WTC11 (cell line): ENCODE measurements at regions not wholly inside any gene's neighbourhood (a gene's known extent, or its start where the extent isn't known, plus 50 kb on each side); places are given as distances from the start of the nearest gene placed in this dataset.

ENCODE experiments used
- ATAC-seq: fragments of 200-7000 bp; cut with Tn5 transposase; 2 replicates; pipeline ENCODE4 v1.10.0; 2021; ENCODE audit warnings: mild to moderate bottlenecking, moderate library complexity
- CTCF ChIA-PET: fragments of 300-600 bp; sonication (Branson Sonifier 250); formaldehyde crosslinking; loops from one replicate; lab custom pipeline; 2021; ENCODE audit warnings: antibody characterized with exemption; lab: Charles Lee
- POLR2A ChIA-PET: fragments of 350-600 bp; sonication (Branson Sonifier 250); formaldehyde crosslinking; loops from one replicate; lab custom pipeline; 2021; ENCODE audit warnings: antibody characterized with exemption; lab: Charles Lee
- DNase-seq: peaks from one replicate; pipeline ENCODE4 v3.0.0; 2021; ENCODE audit warnings: low spot score
- H3K27ac Mint-ChIP-seq: 2 replicates; pipeline ENCODE4 v1.8.0; 2021; ENCODE audit warnings: mixed read lengths
- H3K27me3 Mint-ChIP-seq: 2 replicates; pipeline ENCODE4 v1.8.0; 2021; ENCODE audit warnings: low read depth, mild to moderate bottlenecking, moderate library complexity, mixed read lengths
- H3K36me3 Mint-ChIP-seq: 2 replicates; pipeline ENCODE4 v1.8.0; 2021; ENCODE audit warnings: mixed read lengths
- H3K4me1 Mint-ChIP-seq: 2 replicates; pipeline ENCODE4 v1.8.0; 2022; ENCODE audit warnings: mixed read lengths
- H3K4me3 Mint-ChIP-seq: 2 replicates; pipeline ENCODE4 v1.8.0; 2021; ENCODE audit warnings: mild to moderate bottlenecking, moderate library complexity, mixed read lengths
- H3K9me3 Mint-ChIP-seq: 2 replicates; pipeline ENCODE4 v1.8.0; 2021; ENCODE audit warnings: mixed read lengths
- AR ChIP-seq: fragments of 250-450 bp; sonication (Bioruptor Pico); IDR thresholded peaks from 2 replicates; pipeline ENCODE4 v1.9.0; 2021; ENCODE audit warnings: mild to moderate bottlenecking
- E2F1 ChIP-seq: sonication (generic); formaldehyde crosslinking; IDR thresholded peaks from 2 replicates; pipeline ENCODE4 v1.8.0; 2022; ENCODE audit warnings: mild to moderate bottlenecking, missing genetic modification reagents
- ELF4 ChIP-seq: sonication (generic); formaldehyde crosslinking; IDR thresholded peaks from 2 replicates; pipeline ENCODE4 v1.8.1; 2022; ENCODE audit warnings: low read depth, mild to moderate bottlenecking, moderate library complexity, missing genetic modification reagents
- FOXJ3 ChIP-seq: sonication (generic); formaldehyde crosslinking; IDR thresholded peaks from 2 replicates; pipeline ENCODE4 v1.9.0; 2021; ENCODE audit warnings: missing genetic modification reagents, mild to moderate bottlenecking, borderline replicate concordance
- FOXK1 ChIP-seq: sonication (generic); formaldehyde crosslinking; IDR thresholded peaks from 2 replicates; pipeline ENCODE4 v1.8.0; 2022; ENCODE audit warnings: mild to moderate bottlenecking, moderate library complexity, missing genetic modification reagents
- IRF2 ChIP-seq: sonication (generic); formaldehyde crosslinking; IDR thresholded peaks from 2 replicates; pipeline ENCODE4 v1.8.0; 2022; ENCODE audit warnings: low read depth, missing genetic modification reagents, borderline replicate concordance
- JAZF1 ChIP-seq: fragments of 250-450 bp; sonication (Bioruptor Pico); IDR thresholded peaks from 2 replicates; pipeline ENCODE4 v1.9.0; 2021; ENCODE audit warnings: moderate library complexity, mild to moderate bottlenecking, inconsistent platforms
- MLX ChIP-seq: sonication (generic); formaldehyde crosslinking; IDR thresholded peaks from 2 replicates; pipeline ENCODE4 v1.8.1; 2023; ENCODE audit warnings: mild to moderate bottlenecking, missing genetic modification reagents, moderate library complexity
- NR3C1 ChIP-seq: sonication (generic); formaldehyde crosslinking; conservative IDR thresholded peaks from 2 replicates; pipeline ENCODE4 v1.8.1; 2023; ENCODE audit warnings: low read depth, mild to moderate bottlenecking, missing genetic modification reagents
- OVOL2 ChIP-seq: fragments of 250-450 bp; sonication (Bioruptor Pico); IDR thresholded peaks from 2 replicates; pipeline ENCODE4 v1.9.0; 2021; ENCODE audit warnings: mild to moderate bottlenecking, borderline replicate concordance
- PREB ChIP-seq: sonication (generic); formaldehyde crosslinking; IDR thresholded peaks from 2 replicates; pipeline ENCODE4 v1.8.1; 2022; ENCODE audit warnings: mild to moderate bottlenecking, missing genetic modification reagents, moderate library complexity, borderline replicate concordance
- PRRX2 ChIP-seq: fragments of 250-450 bp; sonication (Bioruptor Pico); IDR thresholded peaks from 2 replicates; pipeline ENCODE4 v1.8.0; 2021; ENCODE audit warnings: mild to moderate bottlenecking
- SOX15 ChIP-seq: fragments of 250-450 bp; sonication (Bioruptor Pico); IDR thresholded peaks from 2 replicates; pipeline ENCODE4 v1.9.0; 2021; ENCODE audit warnings: mild to moderate bottlenecking
- STAT6 ChIP-seq: sonication (generic); formaldehyde crosslinking; conservative IDR thresholded peaks from 2 replicates; pipeline ENCODE4 v1.8.1; 2023; ENCODE audit warnings: mild to moderate bottlenecking, low read depth, missing genetic modification reagents, moderate library complexity
- ZBTB21 ChIP-seq: sonication (generic); formaldehyde crosslinking; IDR thresholded peaks from 2 replicates; pipeline ENCODE4 v1.8.1; 2023; ENCODE audit warnings: mild to moderate bottlenecking, missing genetic modification reagents, borderline replicate concordance
- ZNF121 ChIP-seq: sonication (generic); formaldehyde crosslinking; IDR thresholded peaks from 2 replicates; pipeline ENCODE4 v1.8.0; 2023; ENCODE audit warnings: missing genetic modification reagents
- ZNF232 ChIP-seq: sonication (generic); formaldehyde crosslinking; IDR thresholded peaks from 2 replicates; pipeline ENCODE4 v1.8.0; 2022; ENCODE audit warnings: mild to moderate bottlenecking, missing genetic modification reagents
- ZNF512 ChIP-seq: sonication (generic); formaldehyde crosslinking; IDR thresholded peaks from 2 replicates; pipeline ENCODE4 v1.8.1; 2022; ENCODE audit warnings: missing genetic modification reagents, borderline replicate concordance

- TF ChIP-seq PREB (CRISPR knock-in tag), result no peak
- no peak for TF ChIP-seq OVOL2 (CRISPR knock-in tag)
- no peak for TF ChIP-seq ZNF121 (CRISPR knock-in tag)
- no peak for TF ChIP-seq FOXJ3 (CRISPR knock-in tag)
- TF ChIP-seq, all 79 proteins: peak for 0
Measured at GRCh38 chr11:115921986-115922385, 417.8 kb upstream of the CADM1 start (continued).

GRCh38 chr11:115921540-115921939 lies 417.3 kb upstream of the CADM1 start:
- ChIA-PET CTCF (no interaction called here), POLR2A (no interaction called here)
- H3K27ac Mint-ChIP-seq, result no peak overlapping the region
- H3K9me3 Mint-ChIP-seq, result 0 out of 2 replicates have a peak, but pooled peaks cover 3% of the 10 kb centered on the region
- DNase-seq (no peak), ATAC-seq (no peak)
- no peak overlapping the region for H3K4me3 Mint-ChIP-seq
- no peak for TF ChIP-seq PRRX2 (CRISPR knock-in tag)
- no peak for TF ChIP-seq JAZF1
- TF ChIP-seq SOX15 (CRISPR knock-in tag), result no peak
- no peak for TF ChIP-seq ELF4 (CRISPR knock-in tag)
- peaks cover 6% of the 10 kb centered on the region; the same call in 1 of the 2 replicates for H3K4me1 Mint-ChIP-seq
- no peaks in the 10 kb centered on the region for H3K36me3 Mint-ChIP-seq
- H3K27me3 Mint-ChIP-seq, result peaks cover 7% of the 10 kb centered on the region

GRCh38 chr11:115920841-115921480 lies 416.7 kb upstream of the CADM1 start:
- peaks cover 7% of the 10 kb centered on the region for H3K27me3 Mint-ChIP-seq
- peaks cover 6% of the 10 kb centered on the region; the same call in 1 of the 2 replicates for H3K4me1 Mint-ChIP-seq
- ATAC-seq, result no peak
- no peak for DNase-seq
- POLR2A ChIA-PET, result no interaction called here
- no peak overlapping the region for H3K4me3 Mint-ChIP-seq
- H3K27ac Mint-ChIP-seq, result no peak overlapping the region
- H3K9me3 Mint-ChIP-seq, result no peaks in the 10 kb centered on the region
- no peaks in the 10 kb centered on the region for H3K36me3 Mint-ChIP-seq
- CTCF ChIA-PET, result no interaction called here
- no peak for TF ChIP-seq ZNF232
- TF ChIP-seq ZBTB21 (CRISPR knock-in tag), result no peak
- TF ChIP-seq PREB (CRISPR knock-in tag), result no peak
- no peak for TF ChIP-seq NR3C1 (CRISPR knock-in tag)
- no peak for TF ChIP-seq AR
- no peak for TF ChIP-seq IRF2
- no peak for TF ChIP-seq SOX15 (CRISPR knock-in tag)
- TF ChIP-seq E2F1, result no peak
- no peak for TF ChIP-seq OVOL2 (CRISPR knock-in tag)
- TF ChIP-seq FOXK1 (CRISPR knock-in tag), result no peak
- TF ChIP-seq STAT6, result no peak
- no peak for TF ChIP-seq MLX
- no peak for TF ChIP-seq ZNF512 (CRISPR knock-in tag)
